ENCODE measurements at regions not wholly inside any gene's neighbourhood (a gene's known extent, or its start where the extent isn't known, plus 50 kb on each side); places are given as distances from the start of the nearest gene placed in this dataset.

- no peak overlapping the region for H3K4me2 ChIP-seq (ENCODE audit: low read depth, low read length)
- no peaks in the 10 kb centered on the region for H3K79me2 ChIP-seq (ENCODE audit: insufficient read depth, low read length)
- H3K9ac ChIP-seq (ENCODE audit: insufficient read depth, low read depth, low read length): no peak overlapping the region
- no peaks in the 10 kb centered on the region for H3K4me1 ChIP-seq (ENCODE audit: insufficient read depth, low read length)
- DNase-seq (ENCODE audit: low spot score) (no peak), ATAC-seq (no peak), FAIRE-seq (no peak)
- intact Hi-C loops (cut with micrococcal nuclease; ENCODE audit: unreplicated experiment): no loop called here
- 41% methylated on average over 3 of the region's 3 CpGs for WGBS (ENCODE audit: low lambda C conversion rate)
- in situ Hi-C loops (cut with HindIII; ENCODE audit: extremely low pct_ligation_motif_present, low pct_unique_long_range_greater_than_20kb): no loop called here
- H3K9me3 ChIP-seq (ENCODE audit: low read length): peaks cover 77% of the 10 kb centered on the region
- H2AFZ ChIP-seq (ENCODE audit: low read length): no peak overlapping the region
- no peak overlapping the region for H3K4me3 ChIP-seq (replicated peaks in 1 of 3; ENCODE audit: insufficient read depth in 1 of 3, low read depth in 2 of 3, low read length in 3 of 3)
- no peaks in the 10 kb centered on the region; a peak in 1 of 5 replicates for H3K27me3 ChIP-seq (ENCODE audit: control insufficient read depth in 1 of 2, insufficient read depth in 2 of 2, low read length in 2 of 2)
- ChIA-PET CTCF (ENCODE audit: low intra/inter-chr PET ratio, low total read pairs) (no interaction called here), POLR2A (no interaction called here)
- no peaks in the 10 kb centered on the region for H3K36me3 ChIP-seq (replicated peaks in 1 of 2; ENCODE audit: control insufficient read depth in 1 of 2, insufficient read depth in 2 of 2, low read length in 2 of 2)
- no TSS peak for BruUV-seq (replicated peaks)
- H4K20me1 ChIP-seq (ENCODE audit: insufficient read depth, low read length): no peaks in the 10 kb centered on the region
- H3K27ac ChIP-seq (ENCODE audit: extremely low read length, insufficient read depth, low read length): no peak overlapping the region
- TF ChIP-seq DZIP1 (CRISPR knock-in tag; IDR thresholded peaks at IDR 0.05) (no peak), SMC3 (IDR thresholded peaks at IDR 0.05; ENCODE audit: low read length) (no peak), ZNF460 (CRISPR knock-in tag; IDR thresholded peaks at IDR 0.05; ENCODE audit: borderline replicate concordance) (no peak), ZNF597 (CRISPR knock-in tag; IDR thresholded peaks at IDR 0.05) (no peak), ATF6 (CRISPR knock-in tag; conservative IDR thresholded peaks at IDR 0.05) (no peak), MNT (IDR thresholded peaks at IDR 0.05) (no peak), ZNF30 (CRISPR knock-in tag; IDR thresholded peaks at IDR 0.05) (no peak), ZFP37 (CRISPR knock-in tag; IDR thresholded peaks at IDR 0.05; ENCODE audit: borderline replicate concordance) (no peak), PRMT3 (CRISPR knock-in tag; IDR thresholded peaks at IDR 0.05; ENCODE audit: borderline replicate concordance, low read depth) (no peak), ZNF816 (CRISPR knock-in tag; IDR thresholded peaks at IDR 0.05; ENCODE audit: borderline replicate concordance) (no peak), MXD3 (CRISPR knock-in tag; IDR thresholded peaks at IDR 0.05) (no peak), JUN (CRISPR knock-in tag; IDR thresholded peaks at IDR 0.05) (no peak), MAFG (CRISPR knock-in tag; IDR thresholded peaks at IDR 0.05) (no peak)
Measured at GRCh38 chr19:31533114-31533513, 183.9 kb upstream of the TSHZ3 start.

Measured in HepG2 (cell line).